BLaER1 (cell line): ENCODE measurements at regions not wholly inside any gene's neighbourhood (a gene's known extent, or its start where the extent isn't known, plus 50 kb on each side); places are given as distances from the start of the nearest gene placed in this dataset.
"Not testable (repeated sequence)": the region's sequence is repeated elsewhere in the genome, so short reads cannot be mapped to it uniquely, and the experiment has no call there.

ENCODE experiments used
- H3K27ac ChIP-seq: shearing (Covaris generic); formaldehyde crosslinking; 2 replicates; pipeline ENCODE4 v1.8.1; 2022
- H3K27me3 ChIP-seq: shearing (Covaris generic); formaldehyde crosslinking; 2 replicates; pipeline ENCODE4 v1.8.1; 2022
- H3K36me3 ChIP-seq: shearing (Covaris generic); formaldehyde crosslinking; 2 replicates; pipeline ENCODE4 v1.8.1; 2022
- H3K4me1 ChIP-seq: shearing (Covaris generic); formaldehyde crosslinking; 2 replicates; pipeline ENCODE4 v1.8.1; 2022
- H3K4me2 ChIP-seq: shearing (Covaris generic); formaldehyde crosslinking; 2 replicates; pipeline ENCODE4 v1.8.1; 2022
- H3K4me3 ChIP-seq: shearing (Covaris generic); formaldehyde crosslinking; 2 replicates; pipeline ENCODE4 v1.8.1; 2022
- H3K9ac ChIP-seq: shearing (Covaris generic); formaldehyde crosslinking; 2 replicates; pipeline ENCODE4 v1.8.1; 2022
- H3K9me3 ChIP-seq: shearing (Covaris generic); formaldehyde crosslinking; 2 replicates; pipeline ENCODE4 v1.8.1; 2022
- H4K20me1 ChIP-seq: shearing (Covaris generic); formaldehyde crosslinking; 2 replicates; pipeline ENCODE4 v1.8.1; 2022
- Cebpa-rat ChIP-seq: shearing (Covaris generic); IDR thresholded peaks from 2 replicates; pipeline ENCODE4 v1.8.1; 2022

DNA sequence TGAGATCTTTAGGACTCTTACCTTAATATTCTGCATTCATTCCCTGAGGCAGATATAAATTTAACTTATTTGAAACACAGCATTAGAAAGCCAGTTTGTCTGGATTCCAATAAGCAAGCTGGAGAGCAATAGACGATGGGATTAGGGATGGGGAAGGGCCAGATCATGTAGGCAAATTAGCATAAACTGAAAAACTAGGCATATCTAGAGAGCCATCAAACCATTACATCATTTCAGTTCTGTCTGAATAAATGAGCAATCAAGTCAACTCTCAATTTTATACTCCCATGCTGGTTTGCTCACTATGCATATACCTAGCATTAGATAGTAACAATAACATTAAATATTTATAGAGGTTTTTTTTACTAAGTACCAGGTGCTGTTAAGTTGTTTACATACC is 583.6 kb upstream of the LRRN3 start:
- TF ChIP-seq Cebpa-rat, result no peak

DNA sequence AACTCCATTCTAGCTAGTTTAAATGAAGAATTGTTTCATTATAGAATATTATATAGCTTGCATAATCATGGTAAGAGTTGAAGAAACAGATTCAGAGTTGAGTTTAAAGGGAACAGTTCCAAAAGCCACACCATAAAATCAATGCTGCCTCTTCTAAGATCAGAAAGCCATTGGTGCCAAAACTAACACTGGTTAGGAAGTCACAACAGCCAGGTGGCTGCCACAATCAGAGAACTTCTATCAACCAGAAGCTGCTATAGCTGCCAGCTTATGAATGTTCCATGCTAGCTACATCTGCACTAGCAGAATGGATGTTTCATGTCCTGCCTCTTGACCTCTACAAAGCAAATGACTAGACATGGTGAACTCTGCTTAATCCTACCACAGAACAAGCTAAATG is 583.1 kb upstream of the LRRN3 start:
- Histone ChIP-seq H3K9ac (no peak overlapping the region), H3K4me1 (no peaks in the 10 kb centered on the region), H3K27ac (no peak overlapping the region), H4K20me1 (no peaks in the 10 kb centered on the region), H3K27me3 (no peaks in the 10 kb centered on the region), H3K4me3 (no peak overlapping the region), H3K36me3 (no peaks in the 10 kb centered on the region), H3K4me2 (no peak overlapping the region), H3K9me3 (no peaks in the 10 kb centered on the region)
- no peak for TF ChIP-seq Cebpa-rat

More for the DNA sequence above, 583.6 kb upstream of the LRRN3 start:
- no peaks in the 10 kb centered on the region for H3K4me1 ChIP-seq
- no peak overlapping the region for H3K9ac ChIP-seq
- H3K27me3 ChIP-seq, result no peaks in the 10 kb centered on the region
- no peak overlapping the region for H3K27ac ChIP-seq
- H3K4me3 ChIP-seq, result no peak overlapping the region
- H4K20me1 ChIP-seq, result no peaks in the 10 kb centered on the region
- no peaks in the 10 kb centered on the region for H3K36me3 ChIP-seq
- no peaks in the 10 kb centered on the region for H3K9me3 ChIP-seq
- no peak overlapping the region for H3K4me2 ChIP-seq

DNA sequence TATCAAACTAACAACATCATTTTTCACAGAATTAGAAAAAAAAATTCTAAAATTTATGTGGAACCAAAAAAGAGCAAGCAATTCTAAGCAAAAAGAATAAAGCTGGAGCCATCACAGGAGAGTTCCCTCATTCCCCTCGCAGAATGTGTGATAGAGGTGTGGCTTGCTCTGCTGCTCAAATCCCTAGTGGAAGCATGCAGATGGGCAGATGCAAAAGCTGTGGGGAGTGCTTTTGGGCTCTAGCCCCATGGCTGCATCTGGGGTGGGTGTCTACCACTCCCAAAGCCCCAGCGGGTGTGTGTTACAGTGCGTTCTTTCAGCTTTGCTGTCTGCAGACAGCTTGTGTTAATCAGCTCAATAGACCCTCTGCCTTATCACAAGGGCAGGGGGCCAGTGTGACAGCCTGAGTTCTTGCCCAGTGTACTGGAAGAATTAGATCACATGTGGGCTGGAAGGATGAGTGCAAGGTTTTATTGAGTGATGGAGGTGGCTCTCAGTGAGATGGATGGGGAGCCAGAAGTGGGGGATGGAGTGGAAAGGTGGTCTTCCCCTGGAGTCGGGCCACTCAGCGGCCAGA is 575.9 kb upstream of the LRRN3 start:
- not testable (repeated sequence) for H3K4me3 ChIP-seq, H4K20me1 ChIP-seq, H3K4me2 ChIP-seq, H3K4me1 ChIP-seq, H3K36me3 ChIP-seq, H3K9ac ChIP-seq, H3K27ac ChIP-seq, H3K27me3 ChIP-seq
- peaks cover 16% of the 10 kb centered on the region for H3K9me3 ChIP-seq

DNA sequence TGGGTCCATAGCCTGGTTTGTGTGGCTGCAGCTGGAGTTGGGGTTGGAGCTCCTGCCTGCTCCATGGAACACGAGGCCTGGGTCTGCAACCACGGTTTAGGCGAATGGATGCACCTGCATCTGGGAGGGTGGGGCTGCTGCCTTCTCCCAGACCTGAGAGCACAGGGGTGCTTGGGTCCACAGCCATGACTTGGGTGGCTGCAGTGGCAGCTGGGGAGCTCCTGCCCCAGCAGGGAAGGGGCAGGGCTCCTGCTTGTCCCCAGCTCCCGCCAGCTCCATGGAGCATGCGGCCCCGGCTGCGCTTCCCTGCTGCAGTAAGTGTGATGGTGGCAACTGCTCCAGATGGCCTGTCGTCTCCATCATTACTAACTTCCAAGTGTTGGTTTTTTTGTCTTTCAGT is 571.1 kb upstream of the LRRN3 start:
- no peak for TF ChIP-seq Cebpa-rat
- no peak overlapping the region for H3K4me2 ChIP-seq
- H3K36me3 ChIP-seq, result no peaks in the 10 kb centered on the region
- no peaks in the 10 kb centered on the region for H3K4me1 ChIP-seq
- H4K20me1 ChIP-seq, result no peaks in the 10 kb centered on the region
- no peak overlapping the region for H3K9ac ChIP-seq
- H3K4me3 ChIP-seq, result no peak overlapping the region
- no peak overlapping the region for H3K27ac ChIP-seq
- H3K9me3 ChIP-seq, result peaks cover 16% of the 10 kb centered on the region
- H3K27me3 ChIP-seq, result no peaks in the 10 kb centered on the region

DNA sequence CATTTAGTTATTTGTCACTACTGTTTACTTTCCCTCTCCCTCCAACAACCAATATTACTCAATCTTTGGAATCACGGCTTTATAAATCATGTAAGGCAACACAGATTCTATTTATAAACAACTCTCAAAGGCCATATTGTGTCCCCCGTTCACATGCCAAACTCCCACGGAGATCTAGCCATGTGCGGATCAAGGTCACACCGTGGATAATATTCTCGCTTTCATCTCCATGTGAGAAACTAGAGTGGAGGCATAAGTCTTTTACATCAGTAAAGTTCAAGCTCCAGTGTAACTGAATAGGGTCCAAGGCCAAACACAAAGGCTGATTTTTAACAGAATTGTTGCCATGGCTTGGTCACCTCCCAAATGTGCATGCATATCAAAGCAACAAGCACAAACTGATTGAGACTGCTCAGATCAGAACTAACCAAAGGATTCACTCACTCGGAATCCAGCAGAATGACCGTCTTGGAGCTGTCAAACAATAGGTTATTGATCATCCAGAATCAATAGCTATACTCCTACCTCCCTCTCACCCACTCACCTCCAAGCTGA is 569.5 kb upstream of the LRRN3 start:
- Histone ChIP-seq H3K9ac (no peak overlapping the region), H4K20me1 (no peaks in the 10 kb centered on the region), H3K9me3 (peaks cover 16% of the 10 kb centered on the region), H3K4me2 (no peak overlapping the region), H3K4me1 (no peaks in the 10 kb centered on the region), H3K36me3 (no peaks in the 10 kb centered on the region), H3K27me3 (no peaks in the 10 kb centered on the region), H3K27ac (no peak overlapping the region), H3K4me3 (no peak overlapping the region)
- no peak for TF ChIP-seq Cebpa-rat

DNA sequence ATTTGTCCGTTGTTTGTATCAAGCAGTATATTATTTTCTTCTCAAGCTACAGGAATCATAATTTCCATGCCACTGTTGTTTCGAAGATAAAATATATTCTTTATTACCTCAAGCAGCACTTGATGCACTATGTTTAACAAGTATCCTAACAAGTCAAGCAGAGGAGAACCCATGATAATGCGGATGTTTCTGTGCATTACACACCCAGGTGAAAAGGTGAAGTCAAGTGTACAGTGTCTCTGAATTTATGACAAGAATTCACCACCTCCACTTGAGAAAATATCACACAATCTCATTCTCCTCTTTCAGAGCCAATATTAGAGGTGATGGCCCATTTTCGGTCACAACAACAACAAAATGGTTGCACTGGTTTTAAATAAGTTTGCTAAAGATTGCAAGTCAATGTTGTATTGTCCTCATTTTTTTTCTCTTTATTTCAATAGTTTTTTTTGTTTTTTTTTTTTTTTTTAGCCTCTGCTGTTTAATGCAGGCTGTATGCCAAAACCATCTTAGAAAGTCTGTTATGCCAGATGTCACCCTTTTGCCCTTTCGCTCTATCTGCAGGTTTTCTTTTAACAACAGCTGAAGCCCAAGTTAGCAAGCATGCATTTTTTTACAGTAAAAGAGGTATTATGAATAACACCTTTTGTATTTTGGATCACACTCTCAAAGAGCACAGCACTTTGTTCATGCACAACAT is 568.7 kb upstream of the LRRN3 start:
- Histone ChIP-seq H3K27me3 (no peaks in the 10 kb centered on the region), H3K4me3 (no peak overlapping the region), H3K9me3 (peaks cover 16% of the 10 kb centered on the region), H3K4me2 (no peak overlapping the region), H3K27ac (no peak overlapping the region), H4K20me1 (no peaks in the 10 kb centered on the region), H3K9ac (no peak overlapping the region), H3K36me3 (no peaks in the 10 kb centered on the region), H3K4me1 (no peaks in the 10 kb centered on the region)
- no peak for TF ChIP-seq Cebpa-rat

- H3K27ac ChIP-seq, result no peak overlapping the region
- no peaks in the 10 kb centered on the region for H3K27me3 ChIP-seq
- H3K9me3 ChIP-seq, result peaks cover 16% of the 10 kb centered on the region
- H3K4me1 ChIP-seq, result no peaks in the 10 kb centered on the region
- no peak overlapping the region for H3K9ac ChIP-seq
- no peaks in the 10 kb centered on the region for H4K20me1 ChIP-seq
- no peak overlapping the region for H3K4me3 ChIP-seq
- no peaks in the 10 kb centered on the region for H3K36me3 ChIP-seq
- no peak overlapping the region for H3K4me2 ChIP-seq
- no peak for TF ChIP-seq Cebpa-rat
Observed at GRCh38 chr7:110522761-110523200, 568.1 kb upstream of the LRRN3 start.

DNA sequence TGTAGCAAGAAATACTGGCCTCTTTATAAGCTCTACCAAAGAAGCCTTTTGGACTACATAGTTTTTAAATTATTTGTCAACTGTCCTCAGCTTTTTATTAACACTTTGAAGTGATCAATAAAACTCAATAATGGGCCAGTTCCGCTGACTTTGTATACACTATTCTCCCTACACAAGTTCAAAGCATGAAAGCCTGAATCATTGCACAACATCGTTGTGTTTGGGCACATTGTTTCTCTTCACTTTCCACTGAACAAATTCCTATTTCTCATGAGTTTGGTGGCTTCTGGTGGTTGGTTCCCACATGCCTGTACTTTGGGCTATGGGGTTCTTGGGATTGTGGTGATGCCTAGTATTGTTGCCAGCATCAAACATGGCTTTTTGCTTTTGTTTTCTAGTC is 561.8 kb upstream of the LRRN3 start:
- TF ChIP-seq Cebpa-rat, result no peak
- Histone ChIP-seq H3K4me1 (no peaks in the 10 kb centered on the region), H3K9me3 (no peaks in the 10 kb centered on the region), H3K27me3 (no peaks in the 10 kb centered on the region), H3K27ac (no peak overlapping the region), H3K4me3 (no peak overlapping the region), H4K20me1 (no peaks in the 10 kb centered on the region), H3K4me2 (no peak overlapping the region), H3K9ac (no peak overlapping the region), H3K36me3 (no peaks in the 10 kb centered on the region)

DNA sequence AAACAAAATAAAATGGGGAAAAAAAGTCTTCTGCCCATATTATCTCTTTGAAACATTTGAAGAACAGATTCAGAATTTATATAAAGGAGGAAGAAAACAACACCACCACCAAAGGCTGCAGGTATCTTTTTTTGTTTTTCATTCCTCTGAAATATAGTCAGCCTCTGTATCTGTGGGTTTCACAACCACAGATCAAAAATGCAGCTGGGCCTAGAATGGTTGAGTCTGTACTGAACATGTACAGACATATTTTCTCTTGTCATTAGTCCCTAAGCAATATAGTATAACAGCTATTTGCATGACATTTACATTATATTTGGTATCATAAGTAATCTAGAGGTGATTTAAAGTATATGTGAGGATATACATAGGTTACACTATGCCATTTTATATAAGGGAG is 559.7 kb upstream of the LRRN3 start:
- Histone ChIP-seq H3K4me3 (no peak overlapping the region), H3K9me3 (no peaks in the 10 kb centered on the region), H3K36me3 (no peaks in the 10 kb centered on the region), H3K9ac (no peak overlapping the region), H3K27ac (no peak overlapping the region), H3K4me1 (no peaks in the 10 kb centered on the region), H3K27me3 (no peaks in the 10 kb centered on the region), H4K20me1 (no peaks in the 10 kb centered on the region), H3K4me2 (no peak overlapping the region)
- no peak for TF ChIP-seq Cebpa-rat

DNA sequence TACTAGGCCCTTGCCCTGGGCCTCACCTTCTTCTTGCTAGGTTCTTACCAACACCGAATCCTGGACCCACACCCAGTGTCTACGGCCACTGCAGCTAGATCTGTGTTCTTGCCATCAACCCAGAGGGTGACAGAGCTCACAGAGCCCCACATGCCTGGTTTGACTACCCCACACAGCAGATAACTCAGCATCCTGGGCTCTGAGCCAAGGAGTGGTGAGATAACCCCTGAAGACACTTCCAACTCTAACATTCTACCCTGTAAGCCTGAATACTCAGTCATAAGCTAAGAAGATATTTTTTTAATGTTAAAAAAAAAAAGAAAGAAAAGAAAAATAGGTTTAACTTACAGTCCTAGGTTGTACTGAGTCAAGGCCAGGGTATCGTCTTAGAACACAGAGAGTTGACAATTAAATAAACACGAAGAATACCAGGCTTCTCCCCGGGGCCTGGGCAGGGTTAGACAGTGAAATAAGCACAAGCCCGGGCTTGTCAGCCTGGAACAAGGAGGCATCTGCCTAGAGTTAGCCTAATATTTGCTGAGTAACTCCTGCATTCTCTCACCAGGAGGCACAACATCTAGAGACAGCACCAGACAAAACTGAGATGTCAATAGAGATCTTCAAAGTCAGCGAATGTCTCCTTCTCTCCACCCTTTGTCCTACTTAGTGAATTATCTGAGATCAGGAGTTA is 556.5 kb upstream of the LRRN3 start:
- H3K4me2 ChIP-seq, result no peak overlapping the region
- no peaks in the 10 kb centered on the region for H3K27me3 ChIP-seq
- no peaks in the 10 kb centered on the region for H3K4me1 ChIP-seq
- H3K36me3 ChIP-seq, result no peaks in the 10 kb centered on the region
- no peak overlapping the region for H3K4me3 ChIP-seq
- no peaks in the 10 kb centered on the region for H3K9me3 ChIP-seq
- H3K9ac ChIP-seq, result no peak overlapping the region
- H4K20me1 ChIP-seq, result no peaks in the 10 kb centered on the region
- no peak overlapping the region for H3K27ac ChIP-seq
- no peak for TF ChIP-seq Cebpa-rat
